T-helper 17 cell (primary cell): ENCODE measurements at regions not wholly inside any gene's neighbourhood (a gene's known extent, or its start where the extent isn't known, plus 50 kb on each side); places are given as distances from the start of the nearest gene placed in this dataset.

Experiments
- ATAC-seq: fragments of 150-1000 bp; cut with Tn5 transposase; 2 replicates; pipeline ENCODE4 v1.10.0; 2021; ENCODE audit warnings: mild to moderate bottlenecking, moderate library complexity
- DNase-seq, 3 donors: peaks; one replicate each; pipeline versions ENCODE4 v3.0.0 to v3.0.0-alpha.2; 2020 to 2021
- H3K9me3 ChIP-seq: one replicate; pipeline ENCODE4 v1.7.0; 2013; ENCODE audit warnings: low read length, mild to moderate bottlenecking; ENCODE audit not compliant: control insufficient read depth, poor library complexity, severe bottlenecking
- H3K27ac Mint-ChIP-seq: one replicate; pipeline ENCODE4 v1.8.0; 2022; ENCODE audit warnings: mild to moderate bottlenecking, moderate library complexity, mixed read lengths
- H3K27me3 Mint-ChIP-seq: one replicate; pipeline ENCODE4 v1.8.0; 2022; ENCODE audit warnings: mixed read lengths
- H3K36me3 Mint-ChIP-seq: one replicate; pipeline ENCODE4 v1.8.0; 2022; ENCODE audit warnings: low read depth, mixed read lengths
- H3K4me1 Mint-ChIP-seq: one replicate; pipeline ENCODE4 v1.8.0; 2022; ENCODE audit warnings: mild to moderate bottlenecking, mixed read lengths
- H3K4me3 Mint-ChIP-seq: one replicate; pipeline ENCODE4 v1.8.0; 2022; ENCODE audit warnings: mild to moderate bottlenecking, moderate library complexity, mixed read lengths

- Mint-ChIP-seq H3K36me3 (no peaks in the 10 kb centered on the region), H3K4me1 (no peaks in the 10 kb centered on the region), H3K27me3 (peaks cover 30% of the 10 kb centered on the region), H3K4me3 (no peak overlapping the region), H3K27ac (no peak overlapping the region)
- DNase-seq = no peak
- H3K9me3 ChIP-seq = no peaks in the 10 kb centered on the region
- ATAC-seq = no peak
Observed at GRCh38 chr15:29430124-29430523, 160.5 kb upstream of the NSMCE3 start.

GRCh38 chr15:29429584-29429983, 160.0 kb upstream of the NSMCE3 start:
- H3K4me1 Mint-ChIP-seq = no peaks in the 10 kb centered on the region
- H3K36me3 Mint-ChIP-seq = no peaks in the 10 kb centered on the region
- H3K27me3 Mint-ChIP-seq = peaks cover 30% of the 10 kb centered on the region
- H3K9me3 ChIP-seq = no peaks in the 10 kb centered on the region
- DNase-seq = no peak
- no peak for ATAC-seq
- no peak overlapping the region for H3K4me3 Mint-ChIP-seq
- no peak overlapping the region for H3K27ac Mint-ChIP-seq

DNA sequence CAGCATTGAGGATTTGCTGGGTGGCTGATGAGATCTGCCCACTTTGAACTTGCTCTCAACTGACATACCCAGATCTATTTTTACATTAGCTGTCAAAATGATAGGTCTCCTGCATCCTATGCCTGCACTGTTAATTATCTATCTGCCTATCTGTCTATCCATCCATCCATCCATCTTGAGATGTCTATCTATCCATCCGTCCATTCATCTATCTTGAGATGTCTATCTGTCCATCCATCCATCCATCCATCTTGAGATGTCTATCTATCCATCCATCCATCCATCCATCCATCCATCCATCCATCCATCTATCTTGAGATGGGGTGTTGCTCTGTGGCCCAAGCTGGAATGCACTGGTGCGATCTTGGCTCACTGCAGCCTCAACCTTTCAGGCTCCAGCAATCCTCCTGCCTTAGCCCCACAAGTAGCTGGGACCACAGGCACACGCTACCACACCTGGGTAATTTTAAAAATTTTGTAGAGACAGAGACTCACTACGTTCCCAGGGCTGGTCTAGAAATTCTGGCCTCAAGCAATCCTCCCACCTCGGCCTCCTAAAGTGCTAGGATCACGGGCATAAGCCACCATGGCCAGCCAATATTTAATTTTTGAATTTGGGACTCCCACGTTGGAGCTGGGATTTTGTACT, 159.4 kb upstream of the NSMCE3 start:
- H3K9me3 ChIP-seq = no peaks in the 10 kb centered on the region
- Mint-ChIP-seq H3K4me3 (no peak overlapping the region), H3K27ac (no peak overlapping the region), H3K36me3 (no peaks in the 10 kb centered on the region), H3K27me3 (peaks cover 25% of the 10 kb centered on the region), H3K4me1 (no peaks in the 10 kb centered on the region)
- no peak for DNase-seq
- ATAC-seq = no peak

DNA sequence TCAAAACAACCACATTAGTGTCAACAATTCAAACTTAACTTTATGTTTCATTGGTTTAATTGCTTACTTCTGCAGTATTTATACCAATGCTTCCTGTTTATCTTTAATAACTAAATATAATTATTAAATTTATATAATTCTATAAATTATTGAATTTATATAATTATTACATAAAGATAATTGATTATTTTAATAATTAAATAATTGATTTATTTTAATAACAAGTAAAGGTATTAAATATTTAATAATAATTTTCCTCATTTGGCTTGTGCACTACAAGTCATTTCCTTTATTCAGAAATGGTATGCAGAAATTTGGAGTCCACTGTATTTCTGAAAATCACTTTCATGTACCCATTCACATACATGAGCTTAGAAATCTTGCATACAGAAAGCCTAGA, 156.2 kb upstream of the NSMCE3 start:
- H3K36me3 Mint-ChIP-seq = no peaks in the 10 kb centered on the region
- no peak for ATAC-seq
- H3K27ac Mint-ChIP-seq = no peak overlapping the region
- DNase-seq = no peak
- H3K4me3 Mint-ChIP-seq = no peak overlapping the region
- H3K4me1 Mint-ChIP-seq = no peaks in the 10 kb centered on the region
- no peaks in the 10 kb centered on the region for H3K27me3 Mint-ChIP-seq
- no peaks in the 10 kb centered on the region for H3K9me3 ChIP-seq

- H3K4me3 Mint-ChIP-seq = no peak overlapping the region
- no peaks in the 10 kb centered on the region for H3K9me3 ChIP-seq
- no peaks in the 10 kb centered on the region for H3K4me1 Mint-ChIP-seq
- no peaks in the 10 kb centered on the region for H3K27me3 Mint-ChIP-seq
- ATAC-seq (no peak), DNase-seq (no peak)
- H3K27ac Mint-ChIP-seq = no peak overlapping the region
- no peaks in the 10 kb centered on the region for H3K36me3 Mint-ChIP-seq
Observed at GRCh38 chr15:29424118-29424517, 154.5 kb upstream of the NSMCE3 start.

DNA sequence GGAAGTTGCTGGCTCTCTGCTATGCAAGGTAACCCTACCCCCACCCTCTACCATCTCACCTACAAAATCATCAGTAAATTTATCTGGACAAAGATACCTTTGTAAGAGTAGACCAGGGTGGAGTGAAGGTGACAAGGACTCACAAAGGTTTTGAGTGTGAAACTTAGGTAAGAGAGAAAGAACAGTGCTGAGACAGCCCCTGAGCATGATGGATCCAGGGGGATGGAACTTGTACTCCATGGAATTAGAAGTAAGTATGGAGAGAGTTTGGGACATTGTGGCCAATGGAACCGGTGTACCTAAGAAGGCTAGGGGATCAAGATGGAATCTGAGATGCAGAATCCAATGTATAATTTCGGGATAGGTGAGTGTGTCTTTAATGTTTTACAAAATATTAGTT, 153.0 kb upstream of the NSMCE3 start:
- no peak for DNase-seq
- Mint-ChIP-seq H3K4me1 (no peaks in the 10 kb centered on the region), H3K36me3 (no peaks in the 10 kb centered on the region), H3K27me3 (no peaks in the 10 kb centered on the region), H3K4me3 (no peak overlapping the region), H3K27ac (no peak overlapping the region)
- ATAC-seq = no peak
- no peaks in the 10 kb centered on the region for H3K9me3 ChIP-seq

DNA sequence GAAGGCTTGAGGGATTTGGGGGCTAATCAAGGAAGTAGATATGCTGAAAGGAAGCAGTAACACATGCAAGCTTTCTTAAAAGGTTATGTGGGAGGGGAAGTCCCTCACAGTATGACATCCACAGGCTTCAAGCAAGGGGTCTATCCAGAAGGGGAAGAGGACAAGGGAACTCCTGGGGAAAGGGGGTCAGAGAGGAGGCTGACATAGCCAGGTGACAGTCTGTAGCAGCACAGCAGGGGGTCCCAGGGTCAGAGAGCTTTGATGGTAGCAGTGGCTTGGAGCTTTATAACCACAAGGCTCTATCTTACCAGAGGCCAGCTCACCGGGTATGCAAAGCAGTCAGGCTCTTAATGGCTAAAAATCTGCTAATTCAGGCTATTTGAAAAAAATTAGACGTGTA, 150.6 kb upstream of the NSMCE3 start:
- no peak for DNase-seq
- Mint-ChIP-seq H3K27me3 (no peaks in the 10 kb centered on the region), H3K27ac (no peak overlapping the region), H3K4me1 (no peaks in the 10 kb centered on the region), H3K4me3 (no peak overlapping the region), H3K36me3 (no peaks in the 10 kb centered on the region)
- H3K9me3 ChIP-seq = no peaks in the 10 kb centered on the region
- ATAC-seq = no peak

DNA sequence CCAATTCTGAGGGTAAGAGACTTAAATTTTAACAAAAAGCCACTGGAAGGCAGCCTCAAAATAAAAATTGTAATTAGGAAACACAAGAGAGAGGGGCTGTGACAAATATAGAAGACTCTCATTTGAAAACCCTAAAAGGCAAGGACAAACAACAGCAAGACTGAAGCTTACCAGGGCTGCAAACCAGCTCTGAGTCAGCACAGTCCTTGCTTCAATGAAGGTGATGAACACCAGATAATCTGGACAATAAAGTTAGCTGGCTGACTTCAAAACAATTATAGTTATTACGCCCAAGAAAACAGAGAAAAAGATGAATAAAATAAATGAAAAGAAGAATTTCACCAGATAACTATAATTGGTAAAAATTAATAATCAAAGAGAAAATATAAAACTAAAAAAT, 149.3 kb upstream of the NSMCE3 start:
- H3K4me1 Mint-ChIP-seq = no peaks in the 10 kb centered on the region
- no peak overlapping the region for H3K4me3 Mint-ChIP-seq
- no peak overlapping the region for H3K27ac Mint-ChIP-seq
- no peaks in the 10 kb centered on the region for H3K27me3 Mint-ChIP-seq
- DNase-seq (no peak), ATAC-seq (no peak)
- H3K36me3 Mint-ChIP-seq = no peaks in the 10 kb centered on the region
- H3K9me3 ChIP-seq = no peaks in the 10 kb centered on the region

DNA sequence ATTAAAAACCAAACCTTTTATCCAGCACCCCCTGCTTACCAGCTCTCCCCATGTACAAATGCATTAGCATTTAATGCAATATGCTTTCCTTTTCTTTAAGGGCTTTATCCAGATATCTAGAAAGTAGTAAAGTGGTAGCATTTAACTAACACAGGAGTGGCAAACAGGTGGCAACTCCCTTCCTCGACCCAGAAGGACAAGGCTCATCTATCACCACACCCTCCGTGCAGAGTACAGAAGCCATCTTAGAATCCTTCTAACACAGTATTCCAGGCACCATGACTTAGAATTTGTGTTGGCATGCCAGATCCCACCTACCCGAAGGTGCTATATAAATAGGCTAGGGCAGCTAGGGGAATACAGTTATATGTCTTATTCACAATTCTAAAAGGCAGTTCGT, 148.6 kb upstream of the NSMCE3 start:
- ATAC-seq = no peak
- H3K36me3 Mint-ChIP-seq = no peaks in the 10 kb centered on the region
- no peak overlapping the region for H3K27ac Mint-ChIP-seq
- H3K27me3 Mint-ChIP-seq = peaks cover 5% of the 10 kb centered on the region
- no peak for DNase-seq
- no peaks in the 10 kb centered on the region for H3K9me3 ChIP-seq
- no peak overlapping the region for H3K4me3 Mint-ChIP-seq
- no peaks in the 10 kb centered on the region for H3K4me1 Mint-ChIP-seq

DNA sequence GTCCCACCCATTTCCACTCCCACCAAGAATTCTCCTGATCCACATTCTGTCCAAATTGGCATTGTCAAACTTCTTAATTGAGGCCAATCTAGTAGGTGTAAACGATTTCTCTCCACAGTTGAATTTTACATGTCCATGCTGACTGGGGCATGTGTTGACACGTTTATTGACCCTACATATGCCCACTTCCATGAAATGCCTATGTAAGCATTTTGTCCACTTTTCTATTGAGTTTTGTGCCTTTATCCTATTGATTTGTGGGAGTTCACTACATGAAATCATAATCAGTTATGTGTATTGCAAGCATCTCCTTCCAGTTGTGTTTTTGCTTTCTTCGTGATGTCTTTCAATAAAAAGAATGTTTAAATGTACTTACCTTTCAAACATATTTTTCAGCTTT, 141.7 kb upstream of the NSMCE3 start:
- Mint-ChIP-seq H3K27ac (no peak overlapping the region), H3K27me3 (peaks cover 30% of the 10 kb centered on the region), H3K4me1 (no peaks in the 10 kb centered on the region), H3K36me3 (no peaks in the 10 kb centered on the region), H3K4me3 (no peak overlapping the region)
- DNase-seq = no peak
- H3K9me3 ChIP-seq = no peaks in the 10 kb centered on the region
- ATAC-seq = no peak

GRCh38 chr15:29410338-29410737, 140.7 kb upstream of the NSMCE3 start:
- H3K27ac Mint-ChIP-seq = no peak overlapping the region
- no peak overlapping the region for H3K4me3 Mint-ChIP-seq
- no peak for ATAC-seq
- DNase-seq = no peak
- no peaks in the 10 kb centered on the region for H3K36me3 Mint-ChIP-seq
- H3K4me1 Mint-ChIP-seq = no peaks in the 10 kb centered on the region
- H3K9me3 ChIP-seq = no peaks in the 10 kb centered on the region
- H3K27me3 Mint-ChIP-seq = peaks cover 30% of the 10 kb centered on the region

- peaks cover 30% of the 10 kb centered on the region for H3K27me3 Mint-ChIP-seq
- ATAC-seq (no peak), DNase-seq (no peak)
- no peak overlapping the region for H3K4me3 Mint-ChIP-seq
- no peaks in the 10 kb centered on the region for H3K4me1 Mint-ChIP-seq
- no peak overlapping the region for H3K27ac Mint-ChIP-seq
- H3K36me3 Mint-ChIP-seq = no peaks in the 10 kb centered on the region
- no peaks in the 10 kb centered on the region for H3K9me3 ChIP-seq
Observed at GRCh38 chr15:29409890-29410289, 140.3 kb upstream of the NSMCE3 start.

GRCh38 chr15:29405564-29405963, 135.9 kb upstream of the NSMCE3 start:
- no peaks in the 10 kb centered on the region for H3K9me3 ChIP-seq
- ATAC-seq = no peak
- H3K27me3 Mint-ChIP-seq = peaks cover 40% of the 10 kb centered on the region
- H3K27ac Mint-ChIP-seq = no peak overlapping the region
- no peak for DNase-seq
- no peaks in the 10 kb centered on the region for H3K36me3 Mint-ChIP-seq
- no peaks in the 10 kb centered on the region for H3K4me1 Mint-ChIP-seq
- no peak overlapping the region for H3K4me3 Mint-ChIP-seq

GRCh38 chr15:29403772-29404171, 134.2 kb upstream of the NSMCE3 start:
- no peak for DNase-seq
- no peak overlapping the region for H3K4me3 Mint-ChIP-seq
- ATAC-seq = no peak
- H3K27ac Mint-ChIP-seq = no peak overlapping the region
- no peaks in the 10 kb centered on the region for H3K4me1 Mint-ChIP-seq
- no peaks in the 10 kb centered on the region for H3K9me3 ChIP-seq
- H3K27me3 Mint-ChIP-seq = peaks cover 35% of the 10 kb centered on the region
- no peaks in the 10 kb centered on the region for H3K36me3 Mint-ChIP-seq
